ENCODE measurements at regions not wholly inside any gene's neighbourhood (a gene's known extent, or its start where the extent isn't known, plus 50 kb on each side); places are given as distances from the start of the nearest gene placed in this dataset.

DNA sequence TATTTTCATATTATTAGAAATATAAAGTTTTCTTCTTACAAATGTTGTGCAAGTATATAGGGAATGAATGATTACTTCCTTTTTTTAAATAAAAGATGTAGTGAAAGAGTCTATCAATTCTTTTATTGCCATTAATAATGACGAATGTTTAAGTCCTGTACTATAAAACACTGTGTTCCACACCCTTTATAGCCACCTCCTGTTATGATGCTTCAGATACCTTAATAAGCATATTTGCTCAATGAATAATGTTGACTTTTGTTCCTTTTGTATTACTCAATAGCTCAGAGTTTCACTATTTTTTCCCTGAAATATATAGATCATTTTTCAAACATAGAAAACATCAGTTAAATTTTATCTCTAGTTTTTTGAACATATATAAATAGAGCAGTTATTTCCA lies 378.2 kb upstream of the THBS1 start:
- no peaks in the 10 kb centered on the region for H3K27me3 ChIP-seq (ENCODE audit: insufficient read depth, low read length)
- DNase-seq (ENCODE audit: low read depth) (no peak), FAIRE-seq (no peak)
- H3K27ac ChIP-seq (ENCODE audit: low read depth, low read length) = no peak overlapping the region
- H3K36me3 ChIP-seq (ENCODE audit: insufficient read depth, low read length) = no peaks in the 10 kb centered on the region
- no peaks in the 10 kb centered on the region for H3K27me3 Mint-ChIP-seq (ENCODE audit: low read depth, unreplicated experiment)
- H4K20me1 ChIP-seq (ENCODE audit: insufficient read depth, low read length) = no peaks in the 10 kb centered on the region
- H3K4me1 ChIP-seq (ENCODE audit: insufficient read depth, low read length) = no peaks in the 10 kb centered on the region
- H3K27ac Mint-ChIP-seq (ENCODE audit: unreplicated experiment) = no peak overlapping the region
- no peak for TF ChIP-seq EZH2 (IDR thresholded peaks at IDR 0.05; ENCODE audit: insufficient read depth, low read length)
- TF ChIP-seq, protein P1, sequence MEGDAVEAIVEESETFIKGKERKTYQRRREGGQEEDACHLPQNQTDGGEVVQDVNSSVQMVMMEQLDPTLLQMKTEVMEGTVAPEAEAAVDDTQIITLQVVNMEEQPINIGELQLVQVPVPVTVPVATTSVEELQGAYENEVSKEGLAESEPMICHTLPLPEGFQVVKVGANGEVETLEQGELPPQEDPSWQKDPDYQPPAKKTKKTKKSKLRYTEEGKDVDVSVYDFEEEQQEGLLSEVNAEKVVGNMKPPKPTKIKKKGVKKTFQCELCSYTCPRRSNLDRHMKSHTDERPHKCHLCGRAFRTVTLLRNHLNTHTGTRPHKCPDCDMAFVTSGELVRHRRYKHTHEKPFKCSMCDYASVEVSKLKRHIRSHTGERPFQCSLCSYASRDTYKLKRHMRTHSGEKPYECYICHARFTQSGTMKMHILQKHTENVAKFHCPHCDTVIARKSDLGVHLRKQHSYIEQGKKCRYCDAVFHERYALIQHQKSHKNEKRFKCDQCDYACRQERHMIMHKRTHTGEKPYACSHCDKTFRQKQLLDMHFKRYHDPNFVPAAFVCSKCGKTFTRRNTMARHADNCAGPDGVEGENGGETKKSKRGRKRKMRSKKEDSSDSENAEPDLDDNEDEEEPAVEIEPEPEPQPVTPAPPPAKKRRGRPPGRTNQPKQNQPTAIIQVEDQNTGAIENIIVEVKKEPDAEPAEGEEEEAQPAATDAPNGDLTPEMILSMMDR (IDR thresholded peaks at IDR 0.05; ENCODE audit: insufficient read depth, low read depth, low read length) = no peak
- no peaks in the 10 kb centered on the region for H3K79me2 ChIP-seq (ENCODE audit: insufficient read depth, low read length)
- H3K9me3 ChIP-seq (ENCODE audit: insufficient read depth, low read depth, low read length) = no peaks in the 10 kb centered on the region
- no peak overlapping the region for H3K9ac ChIP-seq (ENCODE audit: low read length)
- H3K4me1 Mint-ChIP-seq (ENCODE audit: low read depth, unreplicated experiment) = peaks cover 7% of the 10 kb centered on the region
- no peak overlapping the region for H2AFZ ChIP-seq (ENCODE audit: low read depth, low read length)
- no peak overlapping the region for H3K4me3 Mint-ChIP-seq (ENCODE audit: unreplicated experiment)
- no peak overlapping the region for H3K4me3 ChIP-seq (ENCODE audit: insufficient read depth, low read depth, low read length)
- H3K4me2 ChIP-seq (ENCODE audit: low read length) = no peak overlapping the region
- H3K9me3 Mint-ChIP-seq (ENCODE audit: unreplicated experiment) = peaks cover 7% of the 10 kb centered on the region
- H3K36me3 Mint-ChIP-seq (ENCODE audit: low read depth, unreplicated experiment) = no peaks in the 10 kb centered on the region

DNA sequence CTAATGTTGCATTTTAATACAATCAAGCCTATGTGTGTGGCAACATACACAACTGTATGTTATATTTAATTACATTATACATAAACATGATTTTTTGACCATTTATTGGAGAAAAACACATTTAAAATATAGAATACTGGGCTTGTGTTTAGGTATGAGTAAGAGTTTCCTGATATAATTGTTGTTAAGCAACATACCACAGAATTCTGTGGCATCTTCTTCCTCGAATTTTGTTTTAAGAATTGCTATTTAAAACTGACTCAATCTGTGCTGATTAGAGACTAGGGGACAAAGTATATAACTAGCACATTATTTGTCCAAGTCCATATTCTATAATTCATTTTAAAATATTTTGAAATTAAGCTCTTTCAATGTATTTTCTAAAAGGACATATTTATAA lies 376.8 kb upstream of the THBS1 start:
- no peak overlapping the region for H3K27ac ChIP-seq (ENCODE audit: low read depth, low read length)
- Mint-ChIP-seq H3K4me1 (ENCODE audit: low read depth, unreplicated experiment) (peaks cover 5% of the 10 kb centered on the region), H3K9me3 (ENCODE audit: unreplicated experiment) (peaks cover 9% of the 10 kb centered on the region), H3K4me3 (ENCODE audit: unreplicated experiment) (no peak overlapping the region), H3K27me3 (ENCODE audit: low read depth, unreplicated experiment) (no peaks in the 10 kb centered on the region), H3K27ac (ENCODE audit: unreplicated experiment) (no peak overlapping the region), H3K36me3 (ENCODE audit: low read depth, unreplicated experiment) (no peaks in the 10 kb centered on the region)
- H3K36me3 ChIP-seq (ENCODE audit: insufficient read depth, low read length) = no peaks in the 10 kb centered on the region
- H2AFZ ChIP-seq (ENCODE audit: low read depth, low read length) = no peak overlapping the region
- no peak overlapping the region for H3K9ac ChIP-seq (ENCODE audit: low read length)
- H3K4me3 ChIP-seq (ENCODE audit: insufficient read depth, low read depth, low read length) = no peak overlapping the region
- H3K9me3 ChIP-seq (ENCODE audit: insufficient read depth, low read depth, low read length) = no peaks in the 10 kb centered on the region
- H4K20me1 ChIP-seq (ENCODE audit: insufficient read depth, low read length) = no peaks in the 10 kb centered on the region
- DNase-seq (ENCODE audit: low read depth) = no peak
- FAIRE-seq = no peak
- no peaks in the 10 kb centered on the region for H3K79me2 ChIP-seq (ENCODE audit: insufficient read depth, low read length)
- H3K4me2 ChIP-seq (ENCODE audit: low read length) = no peak overlapping the region
- TF ChIP-seq, protein P1 (IDR thresholded peaks at IDR 0.05; ENCODE audit: insufficient read depth, low read depth, low read length) = no peak
- no peak for TF ChIP-seq EZH2 (IDR thresholded peaks at IDR 0.05; ENCODE audit: insufficient read depth, low read length)
- H3K4me1 ChIP-seq (ENCODE audit: insufficient read depth, low read length) = no peaks in the 10 kb centered on the region
- no peaks in the 10 kb centered on the region for H3K27me3 ChIP-seq (ENCODE audit: insufficient read depth, low read length)

DNA sequence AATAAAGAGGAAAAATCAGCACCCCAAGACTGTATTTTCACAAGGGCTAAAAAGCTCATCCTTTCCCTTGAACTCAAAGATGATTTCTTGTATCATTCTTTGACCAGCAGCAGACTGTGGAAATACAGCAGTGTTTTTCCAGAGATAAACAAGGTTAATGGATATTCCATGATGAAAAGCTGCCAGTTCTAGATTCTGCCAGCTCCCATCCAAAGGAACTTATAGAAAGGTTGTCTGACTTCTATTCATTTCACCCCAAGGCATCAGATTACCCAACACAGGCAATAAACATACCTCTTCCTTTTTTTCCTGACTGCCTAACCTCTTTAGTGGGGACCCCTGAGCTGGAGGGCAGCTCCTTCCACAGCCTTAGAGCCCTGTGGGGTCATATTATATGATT lies 375.8 kb upstream of the THBS1 start:
- Histone ChIP-seq H3K27me3 (ENCODE audit: insufficient read depth, low read length) (no peaks in the 10 kb centered on the region), H3K9me3 (ENCODE audit: insufficient read depth, low read depth, low read length) (no peaks in the 10 kb centered on the region), H3K36me3 (ENCODE audit: insufficient read depth, low read length) (no peaks in the 10 kb centered on the region), H3K4me1 (ENCODE audit: insufficient read depth, low read length) (no peaks in the 10 kb centered on the region), H2AFZ (ENCODE audit: low read depth, low read length) (no peak overlapping the region), H3K79me2 (ENCODE audit: insufficient read depth, low read length) (no peaks in the 10 kb centered on the region), H4K20me1 (ENCODE audit: insufficient read depth, low read length) (no peaks in the 10 kb centered on the region), H3K4me2 (ENCODE audit: low read length) (no peak overlapping the region), H3K27ac (ENCODE audit: low read depth, low read length) (no peak overlapping the region), H3K4me3 (ENCODE audit: insufficient read depth, low read depth, low read length) (no peak overlapping the region), H3K9ac (ENCODE audit: low read length) (no peak overlapping the region)
- FAIRE-seq (no peak), DNase-seq (ENCODE audit: low read depth) (no peak)
- TF ChIP-seq, protein P1 (IDR thresholded peaks at IDR 0.05; ENCODE audit: insufficient read depth, low read depth, low read length) = no peak
- no peak for TF ChIP-seq EZH2 (IDR thresholded peaks at IDR 0.05; ENCODE audit: insufficient read depth, low read length)
- Mint-ChIP-seq H3K36me3 (ENCODE audit: low read depth, unreplicated experiment) (no peaks in the 10 kb centered on the region), H3K9me3 (ENCODE audit: unreplicated experiment) (peaks cover 9% of the 10 kb centered on the region), H3K4me3 (ENCODE audit: unreplicated experiment) (no peak overlapping the region), H3K4me1 (ENCODE audit: low read depth, unreplicated experiment) (peaks cover 1% of the 10 kb centered on the region), H3K27ac (ENCODE audit: unreplicated experiment) (no peak overlapping the region), H3K27me3 (ENCODE audit: low read depth, unreplicated experiment) (no peaks in the 10 kb centered on the region)
